NCI-H1105 treated with DMSO at 0.1 percent for 48 hours (cell line): ENCODE measurements at regions not wholly inside any gene's neighbourhood (a gene's known extent, or its start where the extent isn't known, plus 50 kb on each side); places are given as distances from the start of the nearest gene placed in this dataset.
A peak's percentile ranks its signal among the peaks of the same experiment; 100 is the strongest.

Source experiments
- DNase-seq: peaks from one replicate; lab custom pipeline; 2025; lab: John Stamatoyannopoulos, UW

GRCh38 chr9:89905606-89906338 is 301.0 kb downstream of the GADD45G start:
- no peak for DNase-seq

- no peak for DNase-seq
Measured at GRCh38 chr9:89911721-89912604, 307.2 kb downstream of the GADD45G start.

DNA sequence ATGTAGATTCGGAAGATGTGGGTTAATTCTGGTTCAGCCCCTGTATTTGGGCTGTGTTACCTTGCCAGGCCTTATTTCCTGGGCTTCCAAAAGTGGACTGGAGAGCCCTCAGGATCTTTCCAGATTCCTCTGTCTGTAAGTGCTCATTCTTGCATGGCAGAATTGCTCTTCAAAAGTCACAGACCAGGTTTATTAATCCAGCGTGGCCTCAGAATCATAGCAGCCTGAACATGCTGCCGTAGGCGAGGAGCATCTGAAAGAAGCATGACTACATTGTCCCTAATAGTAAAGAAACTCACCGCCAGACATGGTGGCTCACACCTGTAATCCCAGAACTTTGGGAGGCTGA is 307.8 kb downstream of the GADD45G start:
- no peak for DNase-seq

DNA sequence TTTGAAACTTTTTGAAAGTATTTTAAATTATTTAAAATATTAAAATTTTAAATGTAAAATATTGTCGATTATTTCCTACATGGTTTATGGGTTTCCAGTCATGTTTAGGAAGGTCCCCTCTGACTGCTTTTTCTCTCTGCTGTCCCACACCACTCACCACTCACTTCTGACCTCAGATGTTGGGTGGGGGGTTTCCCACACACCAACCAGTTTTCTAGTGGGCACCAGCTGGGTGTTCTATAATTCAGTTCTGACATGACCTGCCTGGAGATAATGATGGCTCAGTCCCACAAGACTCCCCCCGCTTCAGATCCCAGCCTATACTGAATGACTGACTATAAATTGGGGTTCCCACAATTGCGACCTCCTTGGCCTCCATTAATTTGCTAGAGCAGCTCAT is 310.4 kb downstream of the GADD45G start:
- DNase-seq: no peak

DNA sequence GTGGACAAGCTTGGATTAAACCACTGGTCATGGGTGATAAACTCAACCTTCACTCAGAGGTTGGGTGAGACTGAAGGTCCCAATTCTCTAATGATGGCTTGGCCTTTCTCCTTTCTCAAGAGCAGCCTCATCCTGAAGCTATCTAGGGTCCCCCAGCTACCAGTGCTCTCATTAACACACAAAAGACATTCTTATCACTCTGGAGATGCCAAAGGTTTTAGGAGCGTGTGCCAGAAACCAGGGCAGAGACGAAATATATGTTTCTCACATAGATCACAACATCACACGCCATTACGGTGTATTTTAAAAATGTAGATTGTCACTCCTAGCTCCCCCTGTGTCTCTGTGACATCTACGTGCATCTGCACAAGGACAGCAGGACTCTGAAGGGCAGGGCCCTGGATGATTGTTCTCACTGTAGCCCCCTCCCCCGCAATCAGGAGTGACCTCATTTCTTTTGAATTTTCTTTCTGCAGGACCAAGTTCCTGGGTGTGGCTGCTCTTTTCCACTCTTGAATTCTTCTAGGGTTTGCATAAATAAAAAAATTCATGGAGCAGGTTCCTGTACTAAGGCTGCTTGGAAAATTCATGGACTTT is 311.3 kb downstream of the GADD45G start:
- DNase-seq: no peak

DNA sequence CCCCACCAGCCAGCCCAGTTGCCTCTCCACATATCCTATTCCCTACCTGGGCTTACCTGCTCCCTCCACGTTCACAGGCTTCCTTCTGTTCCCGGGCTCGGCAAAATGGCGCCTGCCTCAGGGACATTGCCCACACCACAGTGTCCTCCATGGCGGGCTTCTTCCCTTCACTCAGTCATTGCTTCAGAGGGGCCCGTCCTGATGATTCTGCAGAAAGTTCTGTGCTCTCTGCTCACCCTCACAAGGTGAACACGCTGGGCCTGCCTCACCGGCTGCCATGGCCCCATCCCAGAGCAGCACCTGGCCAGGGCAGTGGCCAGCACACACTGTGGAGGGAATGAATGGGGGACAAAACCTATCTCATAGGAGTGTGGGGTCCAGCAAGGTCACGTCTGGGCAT is 313.0 kb downstream of the GADD45G start:
- no peak for DNase-seq

DNA sequence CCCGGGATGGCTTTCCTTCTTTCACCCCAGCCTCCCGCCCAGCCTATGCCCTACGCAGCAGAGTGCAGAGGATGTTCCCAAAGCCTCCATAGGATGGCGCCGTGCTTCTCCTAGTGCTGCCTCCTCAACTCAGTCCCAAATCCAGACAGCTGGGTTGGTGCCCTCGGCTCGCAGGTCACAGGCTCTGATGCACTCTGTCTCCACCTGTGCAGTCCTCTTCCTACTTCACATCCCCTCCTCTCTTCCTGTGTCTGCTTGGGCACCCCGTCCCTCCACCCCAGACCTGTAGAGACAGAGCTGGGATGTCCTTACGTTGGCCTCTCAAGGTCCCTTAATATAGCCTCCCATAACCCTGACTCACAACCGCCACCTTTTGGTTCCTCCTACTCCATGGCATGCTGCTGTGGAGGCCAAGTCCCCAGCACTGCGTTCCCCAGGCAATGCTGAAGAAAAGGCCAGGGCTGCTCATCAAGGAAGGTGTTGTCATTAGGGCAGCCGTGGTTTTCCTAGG is 314.4 kb downstream of the GADD45G start:
- DNase-seq: no peak

DNA sequence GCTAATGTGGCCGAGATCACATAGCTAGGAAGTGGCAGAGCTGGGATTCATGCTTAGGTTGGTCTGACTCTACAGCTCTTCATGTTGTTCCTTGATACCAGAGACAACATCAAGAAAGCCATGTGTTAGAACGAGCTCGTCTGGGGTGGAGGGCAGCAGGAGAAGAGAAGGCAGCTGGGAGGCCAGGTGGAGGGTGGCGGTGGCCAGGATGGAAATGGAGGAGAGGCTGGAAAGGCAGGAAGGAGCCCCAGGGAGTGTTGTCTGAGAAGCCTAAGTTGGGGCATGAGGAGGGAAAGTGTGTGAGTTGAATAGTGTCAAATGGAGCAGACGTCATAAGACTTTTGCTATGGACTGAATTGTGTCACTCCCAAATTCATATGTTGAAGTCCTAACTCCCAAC is 315.3 kb downstream of the GADD45G start:
- DNase-seq: no peak

GRCh38 chr9:89920951-89921350 is 316.1 kb downstream of the GADD45G start:
- no peak for DNase-seq

DNA sequence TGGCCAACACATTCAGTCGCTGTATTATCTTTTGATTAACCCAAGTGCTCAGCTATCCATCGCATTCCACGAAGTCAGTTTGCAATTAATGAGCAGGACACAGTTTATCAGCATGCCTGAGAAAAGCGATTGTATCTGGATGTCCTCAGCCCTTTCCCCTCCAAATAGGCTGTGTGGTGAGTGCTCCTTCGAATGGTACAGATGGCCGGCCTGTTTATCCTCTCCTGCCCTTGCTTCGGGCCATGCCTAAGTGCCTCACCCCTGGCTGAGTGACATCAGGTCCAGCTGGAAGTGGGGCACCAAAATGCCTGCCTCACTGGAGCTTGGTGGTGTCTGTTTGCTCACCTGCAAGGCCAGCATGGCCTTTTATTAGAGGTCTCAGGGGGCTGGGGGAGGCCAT is 317.3 kb downstream of the GADD45G start:
- DNase-seq: no peak

- DNase-seq: no peak
Measured at GRCh38 chr9:89923174-89923573, 318.4 kb downstream of the GADD45G start.

DNA sequence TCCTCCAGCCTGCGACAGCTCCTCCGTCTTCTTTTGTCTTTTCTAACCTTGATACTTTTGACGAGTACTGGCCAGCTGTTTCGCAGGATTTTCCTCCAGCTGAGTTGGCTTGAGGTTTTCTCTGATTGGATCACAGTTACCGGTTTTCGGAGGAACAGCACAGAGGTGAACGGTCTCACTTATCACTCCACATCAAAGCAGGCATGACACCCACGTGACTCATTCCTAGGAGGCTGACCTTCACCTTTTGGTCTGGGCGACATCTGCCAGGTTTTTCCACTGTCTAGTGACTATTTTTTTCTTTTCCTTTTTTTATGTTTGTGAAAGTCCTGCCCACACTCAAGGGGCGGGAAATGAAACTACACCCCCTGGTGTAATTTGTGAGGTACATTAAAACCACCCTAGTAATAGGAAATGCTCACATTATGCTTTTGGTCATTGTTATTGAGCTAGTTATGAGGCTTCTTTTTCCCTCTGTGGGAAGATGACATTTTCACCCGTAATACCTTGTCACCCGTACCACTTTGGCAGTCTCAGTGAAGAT is 319.2 kb downstream of the GADD45G start:
- no peak for DNase-seq

- DNase-seq: no peak
Measured at GRCh38 chr9:89924611-89925010, 319.8 kb downstream of the GADD45G start.

DNA sequence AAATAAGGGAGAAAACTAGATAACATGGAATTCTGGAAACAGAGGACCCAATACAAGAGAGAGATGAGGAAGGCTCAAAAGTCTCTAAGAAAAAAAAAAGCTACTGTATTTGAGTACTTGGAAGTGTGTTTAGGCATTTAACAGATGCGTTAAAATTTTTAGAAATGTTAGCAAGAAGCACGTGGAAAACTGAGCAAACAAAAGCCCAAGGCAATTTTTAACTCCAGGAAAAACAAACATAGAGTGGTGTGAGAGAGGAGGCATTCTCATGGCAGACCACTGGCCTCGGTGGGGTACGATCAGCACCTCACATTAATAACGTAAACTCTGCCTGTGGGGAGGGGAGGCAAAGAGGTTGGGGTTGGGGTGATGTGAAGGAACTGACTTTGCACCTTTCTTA is 321.4 kb downstream of the GADD45G start:
- DNase-seq: no peak

- no peak for DNase-seq
Measured at GRCh38 chr9:89926691-89927220, 321.9 kb downstream of the GADD45G start.

- no peak for DNase-seq
Measured at GRCh38 chr9:89928106-89928505, 323.3 kb downstream of the GADD45G start.

DNA sequence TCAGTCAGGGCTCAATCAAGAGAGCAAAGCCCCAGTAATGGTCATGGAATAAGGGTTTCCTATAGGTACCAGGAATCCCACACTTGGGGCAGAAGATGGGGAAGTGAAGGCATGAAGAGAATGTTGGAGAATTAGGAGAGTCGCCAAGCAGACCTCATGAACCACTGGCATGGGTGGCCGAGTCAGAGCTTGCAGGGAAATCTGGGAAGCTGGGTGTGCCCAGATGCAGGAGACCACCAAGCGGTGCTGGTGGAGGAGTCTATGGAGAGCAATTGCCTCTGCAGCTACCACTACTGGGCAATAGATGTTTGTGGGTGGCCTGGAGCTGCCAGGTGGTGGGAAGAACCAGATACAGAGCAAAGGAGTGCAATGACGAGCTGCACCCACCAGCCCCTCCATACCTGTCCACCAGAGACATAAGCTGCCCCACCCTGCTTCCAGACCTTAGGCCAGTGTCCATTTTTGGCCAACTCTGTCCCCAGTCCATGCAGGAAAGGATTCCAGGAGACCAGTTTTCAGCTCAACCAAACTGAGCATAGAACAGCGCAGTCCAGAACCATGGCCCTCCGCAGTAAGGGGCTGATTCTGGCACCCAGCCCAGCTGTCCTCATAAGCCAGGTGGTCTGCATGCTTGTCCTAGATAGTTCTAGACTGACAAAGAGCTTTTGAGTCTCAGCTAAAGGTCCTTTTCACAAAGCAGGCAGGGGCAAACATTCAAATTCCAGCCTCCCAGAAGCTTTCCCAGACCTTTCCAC is 323.9 kb downstream of the GADD45G start:
- no peak for DNase-seq

- no peak for DNase-seq
Measured at GRCh38 chr9:89929315-89929672, 324.5 kb downstream of the GADD45G start.

- DNase-seq: peak; percentile 8
Measured at GRCh38 chr9:89929673-89930480, 325.1 kb downstream of the GADD45G start.

GRCh38 chr9:89933578-89933977 is 328.8 kb downstream of the GADD45G start:
- no peak for DNase-seq

GRCh38 chr9:89935115-89935514 is 330.3 kb downstream of the GADD45G start:
- no peak for DNase-seq
